ENCODE measurements at regions not wholly inside any gene's neighbourhood (a gene's known extent, or its start where the extent isn't known, plus 50 kb on each side); places are given as distances from the start of the nearest gene placed in this dataset.

DNA sequence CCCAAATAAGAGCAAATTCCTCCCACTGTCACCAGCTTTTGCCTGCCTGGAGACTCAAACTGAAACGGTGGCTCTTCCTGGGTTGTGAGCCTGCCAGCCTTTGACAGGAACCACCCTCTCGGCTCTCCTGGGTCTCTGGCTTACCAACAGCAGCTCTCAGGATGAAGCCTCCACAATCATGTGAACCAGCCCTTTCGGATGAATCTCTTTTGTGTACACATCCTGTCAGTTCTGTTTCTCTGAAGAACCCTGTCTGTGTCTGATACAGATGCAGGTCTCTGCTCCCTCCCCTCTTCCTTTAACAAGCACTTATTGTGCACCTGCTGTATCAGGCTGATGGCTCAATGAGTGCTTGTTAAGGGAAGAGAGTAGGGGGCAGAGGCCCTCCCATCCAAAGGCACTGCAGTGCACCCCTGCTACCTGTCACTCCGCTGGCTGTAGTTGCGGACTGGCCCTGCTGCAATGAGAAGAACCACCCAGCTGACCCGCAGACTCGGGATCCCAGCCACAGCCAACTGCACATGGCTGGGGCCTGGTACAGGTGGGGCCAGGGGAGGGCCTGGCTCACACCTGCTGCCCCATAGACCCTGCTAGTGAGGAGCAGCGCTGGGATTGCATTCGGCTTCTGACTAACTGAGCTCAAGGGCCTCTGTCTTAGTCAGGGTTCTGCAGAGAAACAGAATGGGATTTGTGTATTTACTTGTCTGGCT is 120.1 kb upstream of the PMEPA1 start:
- TF ChIP-seq, protein P1, sequence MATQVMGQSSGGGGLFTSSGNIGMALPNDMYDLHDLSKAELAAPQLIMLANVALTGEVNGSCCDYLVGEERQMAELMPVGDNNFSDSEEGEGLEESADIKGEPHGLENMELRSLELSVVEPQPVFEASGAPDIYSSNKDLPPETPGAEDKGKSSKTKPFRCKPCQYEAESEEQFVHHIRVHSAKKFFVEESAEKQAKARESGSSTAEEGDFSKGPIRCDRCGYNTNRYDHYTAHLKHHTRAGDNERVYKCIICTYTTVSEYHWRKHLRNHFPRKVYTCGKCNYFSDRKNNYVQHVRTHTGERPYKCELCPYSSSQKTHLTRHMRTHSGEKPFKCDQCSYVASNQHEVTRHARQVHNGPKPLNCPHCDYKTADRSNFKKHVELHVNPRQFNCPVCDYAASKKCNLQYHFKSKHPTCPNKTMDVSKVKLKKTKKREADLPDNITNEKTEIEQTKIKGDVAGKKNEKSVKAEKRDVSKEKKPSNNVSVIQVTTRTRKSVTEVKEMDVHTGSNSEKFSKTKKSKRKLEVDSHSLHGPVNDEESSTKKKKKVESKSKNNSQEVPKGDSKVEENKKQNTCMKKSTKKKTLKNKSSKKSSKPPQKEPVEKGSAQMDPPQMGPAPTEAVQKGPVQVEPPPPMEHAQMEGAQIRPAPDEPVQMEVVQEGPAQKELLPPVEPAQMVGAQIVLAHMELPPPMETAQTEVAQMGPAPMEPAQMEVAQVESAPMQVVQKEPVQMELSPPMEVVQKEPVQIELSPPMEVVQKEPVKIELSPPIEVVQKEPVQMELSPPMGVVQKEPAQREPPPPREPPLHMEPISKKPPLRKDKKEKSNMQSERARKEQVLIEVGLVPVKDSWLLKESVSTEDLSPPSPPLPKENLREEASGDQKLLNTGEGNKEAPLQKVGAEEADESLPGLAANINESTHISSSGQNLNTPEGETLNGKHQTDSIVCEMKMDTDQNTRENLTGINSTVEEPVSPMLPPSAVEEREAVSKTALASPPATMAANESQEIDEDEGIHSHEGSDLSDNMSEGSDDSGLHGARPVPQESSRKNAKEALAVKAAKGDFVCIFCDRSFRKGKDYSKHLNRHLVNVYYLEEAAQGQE (IDR thresholded peaks at IDR 0.05; ENCODE audit: insufficient read depth in 1 of 2, low read depth in 2 of 2, low read length in 2 of 2), result no peak
- TF ChIP-seq SIN3A (IDR thresholded peaks at IDR 0.05; ENCODE audit: borderline replicate concordance, insufficient read depth, low read length) (no peak), POLR2AphosphoS5 (IDR thresholded peaks at IDR 0.05; ENCODE audit: low read depth, low read length) (no peak), FOXP2 (optimal IDR thresholded peaks at IDR 0.05; ENCODE audit: borderline replicate concordance, extremely low read depth, extremely low read length, insufficient read depth) (no peak), TAF1 (IDR thresholded peaks at IDR 0.05; ENCODE audit: borderline replicate concordance, insufficient read depth, low read length) (no peak)

DNA sequence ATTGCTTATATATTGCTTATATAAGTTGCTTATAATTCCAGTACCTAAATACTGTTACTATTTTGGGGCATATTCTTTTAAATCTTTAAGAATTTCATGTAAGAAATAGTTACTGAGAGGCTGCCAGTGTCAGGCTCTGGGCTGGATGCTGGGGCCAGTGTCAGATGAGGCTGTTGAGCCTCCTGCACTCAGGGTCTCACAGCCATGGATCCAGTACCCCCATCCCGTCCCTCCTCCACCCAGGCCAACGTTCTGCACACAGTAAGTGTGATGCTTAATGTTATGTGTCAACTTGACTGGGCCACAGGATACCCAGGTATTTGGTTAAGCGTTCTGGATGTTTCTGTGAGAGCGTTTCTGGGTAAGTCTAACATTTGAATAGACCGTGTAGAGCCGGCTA is 119.5 kb upstream of the PMEPA1 start:
- TF ChIP-seq, protein P1 (IDR thresholded peaks at IDR 0.05; ENCODE audit: insufficient read depth in 1 of 2, low read depth in 2 of 2, low read length in 2 of 2), result no peak
- TF ChIP-seq FOXP2 (optimal IDR thresholded peaks at IDR 0.05; ENCODE audit: borderline replicate concordance, extremely low read depth, extremely low read length, insufficient read depth) (no peak), POLR2AphosphoS5 (IDR thresholded peaks at IDR 0.05; ENCODE audit: low read depth, low read length) (no peak), TAF1 (IDR thresholded peaks at IDR 0.05; ENCODE audit: borderline replicate concordance, insufficient read depth, low read length) (no peak), SIN3A (IDR thresholded peaks at IDR 0.05; ENCODE audit: borderline replicate concordance, insufficient read depth, low read length) (no peak)

DNA sequence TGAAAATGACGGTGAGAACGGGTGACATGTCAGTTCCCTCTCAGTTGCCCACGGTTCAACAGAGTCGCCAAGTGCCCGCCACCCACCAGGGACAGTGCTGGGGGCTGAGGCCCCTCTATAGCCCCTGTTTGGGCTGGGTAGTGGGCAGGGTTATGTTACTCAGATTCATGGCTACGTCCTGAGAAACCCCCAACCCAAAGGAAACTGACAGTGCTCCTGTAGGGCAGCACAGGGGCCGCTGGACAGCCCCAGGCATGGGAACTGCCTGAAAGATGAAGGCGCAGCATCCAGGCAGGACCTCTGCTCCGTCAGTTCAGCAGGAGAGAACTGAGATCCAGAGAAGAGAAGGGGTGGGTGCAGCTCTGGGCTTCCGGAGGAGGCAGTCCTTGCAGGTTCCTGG is 118.9 kb upstream of the PMEPA1 start:
- TF ChIP-seq, protein P1 (IDR thresholded peaks at IDR 0.05; ENCODE audit: insufficient read depth in 1 of 2, low read depth in 2 of 2, low read length in 2 of 2), result no peak
- TF ChIP-seq FOXP2 (optimal IDR thresholded peaks at IDR 0.05; ENCODE audit: borderline replicate concordance, extremely low read depth, extremely low read length, insufficient read depth) (no peak), SIN3A (IDR thresholded peaks at IDR 0.05; ENCODE audit: borderline replicate concordance, insufficient read depth, low read length) (no peak), TAF1 (IDR thresholded peaks at IDR 0.05; ENCODE audit: borderline replicate concordance, insufficient read depth, low read length) (no peak), POLR2AphosphoS5 (IDR thresholded peaks at IDR 0.05; ENCODE audit: low read depth, low read length) (no peak)

DNA sequence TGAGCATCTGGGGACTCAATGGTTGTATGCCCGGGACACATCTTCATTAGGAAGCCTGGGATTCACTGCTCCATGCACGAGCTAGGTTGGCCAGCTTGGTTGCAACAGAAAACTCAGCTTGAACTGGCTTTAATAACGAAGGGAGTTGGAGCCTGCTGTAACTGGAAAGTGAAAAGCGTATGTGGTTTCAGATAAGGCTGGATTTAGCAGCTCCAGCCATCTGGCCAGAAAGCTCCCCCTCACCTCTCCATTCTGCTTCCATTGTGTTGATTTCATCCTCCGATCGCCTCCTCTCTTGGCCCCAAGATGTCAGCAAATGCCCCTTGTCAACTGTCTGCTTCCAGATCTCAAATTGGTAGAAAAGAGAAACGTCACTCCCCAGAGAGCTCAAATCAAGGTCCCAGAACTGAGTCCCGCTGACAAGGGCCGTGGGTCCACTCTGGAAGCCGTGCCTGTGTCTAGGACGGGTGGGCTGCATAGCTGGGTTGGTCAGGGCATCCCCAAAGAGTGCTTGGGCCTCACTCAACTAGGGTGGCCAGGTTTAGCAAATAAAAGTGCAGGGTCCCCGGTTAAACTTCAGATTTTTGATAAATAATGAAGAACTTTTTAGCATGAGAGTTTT is 117.0 kb upstream of the PMEPA1 start:
- TF ChIP-seq POLR2AphosphoS5 (IDR thresholded peaks at IDR 0.05; ENCODE audit: low read depth, low read length) (no peak), TAF1 (IDR thresholded peaks at IDR 0.05; ENCODE audit: borderline replicate concordance, insufficient read depth, low read length) (no peak), SIN3A (IDR thresholded peaks at IDR 0.05; ENCODE audit: borderline replicate concordance, insufficient read depth, low read length) (no peak), FOXP2 (optimal IDR thresholded peaks at IDR 0.05; ENCODE audit: borderline replicate concordance, extremely low read depth, extremely low read length, insufficient read depth) (no peak)
- TF ChIP-seq, protein P1 (IDR thresholded peaks at IDR 0.05; ENCODE audit: insufficient read depth in 1 of 2, low read depth in 2 of 2, low read length in 2 of 2), result no peak
